Activated CD4-positive, CD25-positive, alpha-beta regulatory T cell treated with anti-CD3 and anti-CD28 coated beads, Interleukin-2, amount 50 U/mL, for 16 hours (primary cell): ENCODE measurements at regions not wholly inside any gene's neighbourhood (a gene's known extent, or its start where the extent isn't known, plus 50 kb on each side); places are given as distances from the start of the nearest gene placed in this dataset.

Experiments
- DNase-seq: peaks from one replicate; pipeline ENCODE4 v3.0.0-alpha.2; 2020; ENCODE audit warnings: low read depth, low spot score

- DNase-seq: no peak
These were observed 213.6 kb upstream of the PREP start for GRCh38 chr6:105616521-105616920.

GRCh38 chr6:105611606-105612005, 208.7 kb upstream of the PREP start:
- no peak for DNase-seq

- no peak for DNase-seq
These were observed 206.6 kb upstream of the PREP start for GRCh38 chr6:105609375-105609991.

- no peak for DNase-seq
These were observed 206.0 kb upstream of the PREP start for GRCh38 chr6:105608711-105609374.

- no peak for DNase-seq
These were observed 205.0 kb upstream of the PREP start for GRCh38 chr6:105607636-105608621.

DNA sequence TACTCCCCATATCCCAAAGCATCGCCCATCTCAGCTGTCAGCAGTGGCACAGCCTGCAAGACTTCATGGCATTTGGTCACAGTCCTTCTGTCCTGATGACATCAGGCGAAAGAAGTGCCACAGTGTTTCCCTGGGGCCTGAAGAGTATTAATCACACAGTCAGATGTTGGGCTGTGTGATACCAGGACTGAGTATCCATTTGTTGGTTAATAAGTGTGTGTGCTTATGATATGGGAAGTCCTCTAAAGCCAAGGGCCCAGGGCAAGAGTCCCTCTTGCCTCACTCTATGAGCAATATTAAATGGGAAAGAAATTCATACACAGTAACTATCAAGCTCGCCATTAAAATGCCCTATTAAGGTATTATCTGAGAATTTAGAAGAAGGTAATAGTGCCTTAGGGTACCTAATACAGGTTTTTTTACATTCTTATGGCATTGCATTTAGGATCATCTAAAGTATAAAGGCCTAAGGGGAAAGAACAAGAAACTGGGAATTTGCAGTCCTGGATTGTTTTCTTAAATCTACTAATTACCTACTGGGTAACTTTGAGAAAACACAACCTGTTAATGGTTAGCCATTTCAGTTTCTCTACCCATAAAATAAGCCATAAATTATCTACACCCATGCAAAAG, 204.1 kb upstream of the PREP start:
- no peak for DNase-seq

- no peak for DNase-seq
These were observed 201.7 kb upstream of the PREP start for GRCh38 chr6:105604587-105604884.

- no peak for DNase-seq
These were observed 201.1 kb upstream of the PREP start for GRCh38 chr6:105603788-105604586.

- no peak for DNase-seq
These were observed 198.8 kb upstream of the PREP start for GRCh38 chr6:105601541-105602236.

GRCh38 chr6:105600336-105601260, 197.7 kb upstream of the PREP start:
- DNase-seq: no peak

DNA sequence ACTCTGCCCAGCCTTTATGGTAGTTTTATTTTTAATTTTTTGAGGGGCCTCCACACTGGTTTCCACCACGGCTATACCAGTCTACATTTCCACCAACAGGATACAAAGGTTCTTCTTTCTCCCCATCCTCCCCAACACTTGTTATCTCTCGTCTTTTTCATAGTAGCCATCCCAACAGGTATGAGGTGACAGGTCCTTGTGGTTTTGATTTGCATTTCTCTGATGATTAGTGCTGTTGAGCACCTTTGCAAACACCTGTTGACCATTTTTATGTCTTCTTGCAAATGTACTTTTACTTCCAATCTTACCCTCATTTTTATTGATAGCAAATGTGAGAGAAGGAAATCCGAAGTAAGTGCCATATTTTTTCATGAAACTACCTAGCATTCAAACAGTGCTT, 195.4 kb upstream of the PREP start:
- DNase-seq: no peak

DNA sequence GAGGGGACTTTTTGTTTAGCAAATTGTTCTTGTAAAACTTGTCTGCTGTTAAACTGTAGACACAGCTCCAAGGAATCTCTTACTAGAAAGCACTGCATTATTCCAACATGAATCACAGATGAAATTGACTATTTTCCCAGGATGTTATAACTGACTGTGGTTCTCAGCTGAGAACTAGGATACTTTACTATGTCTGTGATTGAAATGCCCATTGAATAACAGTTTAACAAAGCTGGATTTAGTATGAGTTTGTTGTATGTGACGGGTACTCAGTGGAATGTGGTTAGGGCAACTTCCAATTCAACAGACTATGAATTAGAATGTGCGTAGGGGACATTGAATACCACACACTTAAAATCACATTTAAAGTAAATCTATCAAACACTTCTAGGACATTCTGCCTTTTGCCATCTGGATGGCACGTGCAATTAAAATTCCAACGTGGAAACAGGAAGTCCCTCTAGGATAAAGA, 193.4 kb upstream of the PREP start:
- DNase-seq: no peak

DNA sequence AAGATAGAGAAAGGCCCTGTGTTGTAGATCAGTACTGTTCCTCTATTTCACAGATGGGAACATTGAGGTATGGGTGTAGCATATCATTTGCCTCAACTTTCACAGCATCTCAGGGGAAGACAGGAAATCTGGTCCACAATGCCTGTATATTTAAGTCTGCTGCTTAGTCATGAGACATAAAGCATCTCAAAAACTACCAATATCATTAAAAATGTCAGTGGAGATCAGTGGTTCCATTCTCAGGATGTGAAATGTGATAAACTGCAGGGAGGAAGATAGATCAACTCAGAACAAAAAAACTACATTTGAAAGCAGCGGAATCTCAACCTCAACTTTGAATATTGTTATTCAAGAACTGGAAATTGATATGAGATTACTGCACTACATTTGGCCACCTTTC, 192.9 kb upstream of the PREP start:
- DNase-seq: no peak

DNA sequence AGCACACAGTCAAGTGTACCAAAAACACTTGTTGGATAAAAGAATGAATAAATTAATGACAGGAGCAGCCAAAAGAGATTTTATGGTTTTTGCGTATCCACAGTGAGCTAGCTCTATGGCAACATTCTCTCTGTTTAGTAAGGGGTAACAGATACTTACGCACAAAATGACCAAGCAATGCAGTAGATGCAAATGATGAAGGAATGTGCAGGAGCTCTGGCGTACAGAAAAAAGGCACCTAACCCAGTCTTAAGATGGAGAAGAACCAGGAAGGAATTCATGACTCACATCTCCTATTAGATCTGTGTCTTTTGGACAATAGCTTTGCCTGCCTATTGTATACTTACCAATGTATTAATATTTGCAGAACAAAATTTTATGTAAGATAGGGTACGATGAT, 191.9 kb upstream of the PREP start:
- DNase-seq: no peak

- no peak for DNase-seq
These were observed 191.2 kb upstream of the PREP start for GRCh38 chr6:105593805-105594671.

- no peak for DNase-seq
These were observed 190.3 kb upstream of the PREP start for GRCh38 chr6:105593056-105593690.

GRCh38 chr6:105592329-105592728, 189.4 kb upstream of the PREP start:
- DNase-seq: no peak

DNA sequence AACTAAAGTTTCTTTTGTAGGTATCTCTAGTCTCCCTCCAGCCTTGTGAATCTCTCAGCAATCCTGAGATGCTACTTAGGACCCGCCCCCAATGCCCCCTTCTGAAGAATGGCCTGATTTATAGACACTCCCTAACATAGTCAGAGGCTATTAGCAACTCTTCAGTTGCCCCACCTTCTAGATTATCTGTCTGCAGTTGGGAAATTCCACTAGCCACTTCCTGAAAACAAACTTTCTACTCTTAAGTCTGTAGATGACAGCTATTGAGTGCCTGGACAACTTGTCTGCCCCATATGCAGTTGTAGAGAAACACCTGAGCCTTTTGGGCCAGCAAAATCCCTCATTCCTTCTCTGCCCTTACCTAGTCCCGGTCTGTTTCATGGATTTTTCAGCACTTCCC, 188.2 kb upstream of the PREP start:
- DNase-seq: no peak
